B cell (primary cell): ENCODE measurements at regions not wholly inside any gene's neighbourhood (a gene's known extent, or its start where the extent isn't known, plus 50 kb on each side); places are given as distances from the start of the nearest gene placed in this dataset.

ENCODE experiments used
- ATAC-seq: fragments of 200-7000 bp; cut with Tn5 transposase; one replicate; pipeline ENCODE4 v1.10.0; 2021; ENCODE audit warnings: low read depth, mild to moderate bottlenecking, moderate number of reproducible peaks, moderate library complexity
- CTCF ChIA-PET: fragments of 350-600 bp; sonication (Branson Sonifier 250); formaldehyde crosslinking; loops from one replicate; lab custom pipeline; 2021; ENCODE audit warnings: antibody characterized with exemption, inconsistent platforms; lab: Charles Lee
- POLR2A ChIA-PET: fragments of 350-600 bp; sonication (Branson Sonifier 250); formaldehyde crosslinking; loops from one replicate; lab custom pipeline; 2021; ENCODE audit warnings: antibody characterized with exemption; lab: Charles Lee
- DNase-seq: peaks from one replicate; pipeline ENCODE4 v3.0.0; 2013
- H2AFZ ChIP-seq: 2 replicates; pipeline ENCODE4 v1.6.1; 2012; ENCODE audit warnings: mild to moderate bottlenecking, low read depth, low read length; ENCODE audit not compliant: insufficient read depth, poor library complexity, severe bottlenecking
- H3K27ac ChIP-seq, 2 donors: 1 replicate in 1 of 2; 2 replicates in 1 of 2; pipeline ENCODE4 v1.5.1; 2012 to 2013; ENCODE audit warnings: low read length in 2 of 2, mild to moderate bottlenecking in 2 of 2, moderate library complexity in 1 of 2
- H3K27me3 ChIP-seq, 4 experiments: fragments of 200-600 bp in 1 of 4; sonication (generic) in 1 of 4; replicated peaks in 1 of 4; 1 replicate in 2 of 4; 2 replicates in 2 of 4; pipeline versions ENCODE4 v1.6.1 to v1.7.0; 2013 to 2016; ENCODE audit warnings: low read length in 3 of 4, mild to moderate bottlenecking in 2 of 4, mixed read lengths in 1 of 4, moderate library complexity in 1 of 4; ENCODE audit not compliant: insufficient read depth in 4 of 4, control insufficient read depth in 3 of 4; ENCODE audit errors: control extremely low read depth in 1 of 4
- H3K36me3 ChIP-seq, 2 experiments: replicated peaks in 1 of 2; 1 replicate in 1 of 2; 2 replicates in 1 of 2; pipeline versions ENCODE4 v1.6.1 to v1.7.1; 2013; ENCODE audit warnings: low read length in 1 of 2; ENCODE audit not compliant: insufficient read depth in 2 of 2, control insufficient read depth in 1 of 2; ENCODE audit errors: control extremely low read depth in 1 of 2, extremely low read depth in 1 of 2
- H3K4me1 ChIP-seq, 2 donors: fragments of 200-600 bp in 1 of 2; sonication (generic) in 1 of 2; 1 replicate in 1 of 2; 2 replicates in 1 of 2; pipeline versions ENCODE4 v1.5.1 to v1.6.1; 2013 to 2017; ENCODE audit warnings: low read length in 2 of 2; ENCODE audit not compliant: control insufficient read depth in 2 of 2, insufficient read depth in 2 of 2
- H3K4me2 ChIP-seq: replicated peaks from 2 replicates; pipeline ENCODE3; 2012; ENCODE audit warnings: mild to moderate bottlenecking, low read depth, low read length; ENCODE audit not compliant: poor library complexity, severe bottlenecking
- H3K4me3 ChIP-seq, 5 experiments: fragments of 200-600 bp in 1 of 5; sonication (generic) in 1 of 5; 1 replicate in 3 of 5; 2 replicates in 2 of 5; pipeline versions ENCODE4 v1.5.1 to v1.7.0; 2011 to 2016; ENCODE audit warnings: low read length in 4 of 5, mild to moderate bottlenecking in 4 of 5, low read depth in 2 of 5, control low read depth in 1 of 5, moderate library complexity in 1 of 5; ENCODE audit not compliant: insufficient read depth in 1 of 5; ENCODE audit errors: control extremely low read depth in 1 of 5, extremely low read depth in 1 of 5
- H3K79me2 ChIP-seq: fragments of 200-600 bp; sonication (generic); one replicate; pipeline ENCODE4 v1.6.0; 2016; ENCODE audit warnings: low read length; ENCODE audit not compliant: control insufficient read depth, insufficient read depth
- H3K9ac ChIP-seq: fragments of 200-600 bp; sonication (generic); 2 replicates; pipeline ENCODE4 v1.6.1; 2017; ENCODE audit warnings: mild to moderate bottlenecking, low read length, moderate library complexity
- H3K9me3 ChIP-seq, 3 donors: one replicate each; pipeline versions ENCODE4 v1.6.1 to v1.7.1; 2013; ENCODE audit warnings: low read length in 2 of 3; ENCODE audit not compliant: control insufficient read depth in 2 of 3, insufficient read depth in 1 of 3; ENCODE audit errors: control extremely low read depth in 1 of 3
- H4K20me1 ChIP-seq: 2 replicates; pipeline ENCODE4 v1.6.0; 2012; ENCODE audit warnings: mild to moderate bottlenecking, low read length; ENCODE audit not compliant: insufficient read depth, control insufficient read depth, poor library complexity, severe bottlenecking
- H3K27ac Mint-ChIP-seq: one replicate; pipeline ENCODE4 v1.8.0; 2021; ENCODE audit warnings: mixed read lengths
- H3K27me3 Mint-ChIP-seq: one replicate; pipeline ENCODE4 v1.8.0; 2021; ENCODE audit warnings: mixed read lengths
- H3K4me1 Mint-ChIP-seq: one replicate; pipeline ENCODE4 v1.8.0; 2021; ENCODE audit warnings: mixed read lengths
- H3K4me3 Mint-ChIP-seq: one replicate; pipeline ENCODE4 v1.8.0; 2021; ENCODE audit warnings: mixed read lengths
- H3K9me3 Mint-ChIP-seq: one replicate; pipeline ENCODE4 v1.8.0; 2022; ENCODE audit warnings: mixed read lengths; ENCODE audit not compliant: insufficient read depth
- EZH2 ChIP-seq: IDR thresholded peaks from 2 replicates; pipeline ENCODE4 v1.6.1; 2012; ENCODE audit warnings: borderline replicate concordance, low read depth, mild to moderate bottlenecking, moderate library complexity, low read length; ENCODE audit not compliant: insufficient read depth, poor library complexity, severe bottlenecking
- WGBS: methylation state at CpG from one replicate; pipeline ENCODE4 v1.1.5; 2013; ENCODE audit warnings: missing lambda C conversion rate; ENCODE audit not compliant: insufficient coverage; 5-methylcytosine and 5-hydroxymethylcytosine counted together
- intact Hi-C: fragments of 100-400 bp; cut with micrococcal nuclease; formaldehyde crosslinking; loops from one replicate; pipeline ENCODE4 v1.10.0; 2022
- TF ChIP-seq, protein P1 (sequence below): fragments of 200-600 bp; IDR thresholded peaks from one replicate; pipeline ENCODE4 v1.8.0; 2022; ENCODE audit warnings: antibody characterized with exemption, mild to moderate bottlenecking

DNA sequence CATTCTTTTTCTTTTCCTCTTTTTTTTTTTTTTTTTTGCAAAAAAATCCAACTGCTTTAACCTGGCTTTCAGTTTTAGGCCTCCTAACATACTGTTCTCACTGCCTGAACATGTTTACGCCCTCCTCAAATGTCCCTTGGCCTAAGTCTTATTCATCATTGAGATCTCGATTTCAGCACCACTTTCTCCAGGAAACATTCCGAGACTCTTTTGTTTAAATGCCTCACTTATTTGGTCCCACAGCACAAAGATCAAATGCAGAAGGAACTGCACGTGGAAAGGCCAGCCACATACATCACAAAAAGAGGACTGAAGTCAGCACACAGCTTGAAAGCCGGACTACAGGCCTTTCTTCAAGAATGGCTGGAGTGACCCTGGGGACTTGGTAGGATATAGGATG is 79.2 kb upstream of the POMP start:
- Histone ChIP-seq H3K79me2 (no peaks in the 10 kb centered on the region), H3K4me1 (peaks cover 4 to 6% of the 10 kb centered on the region in 2 donors), H2AFZ (no peak overlapping the region), H3K4me3 (no peak overlapping the region), H3K4me2 (no peak overlapping the region), H3K9ac (no peak overlapping the region), H3K36me3 (no peaks in the 10 kb centered on the region), H3K9me3 (peaks cover 0 to 3% (median 0%) of the 10 kb centered on the region in 3 donors), H4K20me1 (no peaks in the 10 kb centered on the region), H3K27me3 (peaks cover 0 to 5% (median 1%) of the 10 kb centered on the region in 4 experiments), H3K27ac (no peak overlapping the region)
- Mint-ChIP-seq H3K4me3 (no peak overlapping the region), H3K4me1 (peaks cover 9% of the 10 kb centered on the region), H3K9me3 (no peaks in the 10 kb centered on the region), H3K27ac (no peak overlapping the region), H3K27me3 (peaks cover 21% of the 10 kb centered on the region)
- DNase-seq (no peak), ATAC-seq (no peak)
- WGBS, result 96% methylated on average over 3 of the region's 5 CpGs
- ChIA-PET CTCF (no interaction called here), POLR2A (no interaction called here)
- intact Hi-C loops, result no loop called here
- TF ChIP-seq, protein P1, sequence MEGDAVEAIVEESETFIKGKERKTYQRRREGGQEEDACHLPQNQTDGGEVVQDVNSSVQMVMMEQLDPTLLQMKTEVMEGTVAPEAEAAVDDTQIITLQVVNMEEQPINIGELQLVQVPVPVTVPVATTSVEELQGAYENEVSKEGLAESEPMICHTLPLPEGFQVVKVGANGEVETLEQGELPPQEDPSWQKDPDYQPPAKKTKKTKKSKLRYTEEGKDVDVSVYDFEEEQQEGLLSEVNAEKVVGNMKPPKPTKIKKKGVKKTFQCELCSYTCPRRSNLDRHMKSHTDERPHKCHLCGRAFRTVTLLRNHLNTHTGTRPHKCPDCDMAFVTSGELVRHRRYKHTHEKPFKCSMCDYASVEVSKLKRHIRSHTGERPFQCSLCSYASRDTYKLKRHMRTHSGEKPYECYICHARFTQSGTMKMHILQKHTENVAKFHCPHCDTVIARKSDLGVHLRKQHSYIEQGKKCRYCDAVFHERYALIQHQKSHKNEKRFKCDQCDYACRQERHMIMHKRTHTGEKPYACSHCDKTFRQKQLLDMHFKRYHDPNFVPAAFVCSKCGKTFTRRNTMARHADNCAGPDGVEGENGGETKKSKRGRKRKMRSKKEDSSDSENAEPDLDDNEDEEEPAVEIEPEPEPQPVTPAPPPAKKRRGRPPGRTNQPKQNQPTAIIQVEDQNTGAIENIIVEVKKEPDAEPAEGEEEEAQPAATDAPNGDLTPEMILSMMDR, result no peak
- no peak for TF ChIP-seq EZH2

GRCh38 chr13:28579322-28579721 is 79.6 kb upstream of the POMP start:
- Mint-ChIP-seq H3K4me3 (no peak overlapping the region), H3K27ac (no peak overlapping the region), H3K4me1 (peaks cover 12% of the 10 kb centered on the region), H3K27me3 (peaks cover 21% of the 10 kb centered on the region), H3K9me3 (no peaks in the 10 kb centered on the region)
- Histone ChIP-seq H4K20me1 (no peaks in the 10 kb centered on the region), H3K27me3 (peaks cover 0 to 5% (median 1%) of the 10 kb centered on the region in 4 experiments), H3K79me2 (no peaks in the 10 kb centered on the region), H3K4me2 (no peak overlapping the region), H2AFZ (no peak overlapping the region), H3K4me3 (no peak overlapping the region), H3K27ac (no peak overlapping the region), H3K9me3 (peaks cover 0 to 3% (median 0%) of the 10 kb centered on the region in 3 donors), H3K4me1 (peaks cover 7 to 10% of the 10 kb centered on the region in 2 donors), H3K9ac (no peak overlapping the region), H3K36me3 (no peaks in the 10 kb centered on the region)
- intact Hi-C loops, result no loop called here
- POLR2A ChIA-PET, result no interaction called here
- CTCF ChIA-PET, result no interaction called here
- DNase-seq (no peak), ATAC-seq (no peak)
- TF ChIP-seq, protein P1, result no peak
- no peak for TF ChIP-seq EZH2
- WGBS, result 95% methylated on average over 3 of the region's 7 CpGs
